Thoracic aorta (tissue), 2 donors: ENCODE measurements at regions not wholly inside any gene's neighbourhood (a gene's known extent, or its start where the extent isn't known, plus 50 kb on each side); places are given as distances from the start of the nearest gene placed in this dataset.

Experiments
- ATAC-seq: fragments of 150-250 bp; one replicate; pipeline ENCODE4 v1.8.0; 2017; ENCODE audit warnings: low read depth; ENCODE audit not compliant: insufficient number of reproducible peaks, low FRiP score
- DNase-seq: peaks from one replicate; pipeline ENCODE4 v3.0.0-alpha.2; 2020; ENCODE audit warnings: low spot score
- H3K27ac ChIP-seq, 2 donors: fragments of 200-600 bp; sonication (generic); 1 replicate in 1 of 2; 2 replicates in 1 of 2; pipeline ENCODE4 v1.5.1; 2016; ENCODE audit warnings: mild to moderate bottlenecking in 2 of 2, moderate library complexity in 2 of 2
- H3K27me3 ChIP-seq: fragments of 200-600 bp; sonication (generic); replicated peaks from 2 replicates; pipeline ENCODE4 v1.6.0; 2016; ENCODE audit warnings: mild to moderate bottlenecking; ENCODE audit not compliant: insufficient read depth
- H3K36me3 ChIP-seq: fragments of 200-600 bp; sonication (generic); one replicate; pipeline ENCODE4 v1.5.1; 2016
- H3K4me1 ChIP-seq, 2 donors: fragments of 200-600 bp; sonication (generic); 1 replicate in 1 of 2; 2 replicates in 1 of 2; pipeline versions ENCODE4 v1.5.1 to v1.6.0; 2016; ENCODE audit warnings: low read depth in 2 of 2, mild to moderate bottlenecking in 1 of 2; ENCODE audit not compliant: control insufficient read depth in 1 of 2
- H3K4me3 ChIP-seq: fragments of 200-600 bp; sonication (generic); 2 replicates; pipeline ENCODE4 v1.5.1; 2016; ENCODE audit warnings: mild to moderate bottlenecking
- H3K9me3 ChIP-seq: fragments of 200-600 bp; sonication (generic); 2 replicates; pipeline ENCODE4 v1.5.1; 2016
- CTCF ChIP-seq: fragments of 200-600 bp; sonication (generic); IDR thresholded peaks from one replicate; pipeline ENCODE4 v1.5.1; 2019; ENCODE audit warnings: antibody characterized with exemption

- TF ChIP-seq CTCF: no peak
- DNase-seq (no peak), ATAC-seq (no peak)
Measured at GRCh38 chr1:84090447-84091245, 53.4 kb upstream of the PRKACB start.

GRCh38 chr1:84089867-84090266, 54.2 kb upstream of the PRKACB start:
- ATAC-seq: no peak

More at GRCh38 chr1:84090447-84091245, 53.4 kb upstream of the PRKACB start:
- peaks cover 0 to 11% of the 10 kb centered on the region in 2 donors for H3K4me1 ChIP-seq
- no peak overlapping the region for H3K4me3 ChIP-seq
- H3K27ac ChIP-seq: no peak overlapping the region
- no peaks in the 10 kb centered on the region for H3K27me3 ChIP-seq
- H3K9me3 ChIP-seq: no peaks in the 10 kb centered on the region
- H3K36me3 ChIP-seq: no peaks in the 10 kb centered on the region

GRCh38 chr1:84089465-84089864, 54.6 kb upstream of the PRKACB start:
- no peak for DNase-seq
- no peak overlapping the region for H3K4me3 ChIP-seq
- peaks cover 0 to 11% of the 10 kb centered on the region in 2 donors for H3K4me1 ChIP-seq
- H3K36me3 ChIP-seq: no peaks in the 10 kb centered on the region
- TF ChIP-seq CTCF: no peak
- no peaks in the 10 kb centered on the region for H3K27me3 ChIP-seq
- H3K27ac ChIP-seq: no peak overlapping the region
- ATAC-seq: no peak
- H3K9me3 ChIP-seq: no peaks in the 10 kb centered on the region

More at GRCh38 chr1:84089867-84090266, 54.2 kb upstream of the PRKACB start:
- no peak overlapping the region for H3K27ac ChIP-seq
- no peaks in the 10 kb centered on the region for H3K36me3 ChIP-seq
- H3K4me1 ChIP-seq: peaks cover 0 to 11% of the 10 kb centered on the region in 2 donors
- H3K27me3 ChIP-seq: no peaks in the 10 kb centered on the region
- TF ChIP-seq CTCF: no peak
- no peak overlapping the region for H3K4me3 ChIP-seq
- DNase-seq: no peak
- H3K9me3 ChIP-seq: no peaks in the 10 kb centered on the region

- ATAC-seq (no peak), DNase-seq (no peak)
- no peak for TF ChIP-seq CTCF
Measured at GRCh38 chr1:84086616-84087015, 57.5 kb upstream of the PRKACB start.

GRCh38 chr1:84086189-84086588, 57.9 kb upstream of the PRKACB start:
- no peaks in the 10 kb centered on the region for H3K27me3 ChIP-seq
- H3K27ac ChIP-seq: no peak overlapping the region
- ATAC-seq: no peak

More at GRCh38 chr1:84086616-84087015, 57.5 kb upstream of the PRKACB start:
- Histone ChIP-seq H3K36me3 (no peaks in the 10 kb centered on the region), H3K9me3 (no peaks in the 10 kb centered on the region), H3K4me1 (peaks cover 0 to 16% of the 10 kb centered on the region in 2 donors), H3K27ac (no peak overlapping the region), H3K4me3 (no peak overlapping the region), H3K27me3 (no peaks in the 10 kb centered on the region)

More at GRCh38 chr1:84086189-84086588, 57.9 kb upstream of the PRKACB start:
- TF ChIP-seq CTCF: no peak
- no peaks in the 10 kb centered on the region for H3K9me3 ChIP-seq
- no peak overlapping the region for H3K4me3 ChIP-seq
- DNase-seq: no peak
- no peaks in the 10 kb centered on the region for H3K36me3 ChIP-seq
- H3K4me1 ChIP-seq: peaks cover 0 to 16% of the 10 kb centered on the region in 2 donors
